IMR-90 (cell line): ENCODE measurements at regions not wholly inside any gene's neighbourhood (a gene's known extent, or its start where the extent isn't known, plus 50 kb on each side); places are given as distances from the start of the nearest gene placed in this dataset.
"Not testable (repeated sequence)": the region's sequence is repeated elsewhere in the genome, so short reads cannot be mapped to it uniquely, and the experiment has no call there.

Experiments used
- ATAC-seq: fragments of 200-7000 bp; cut with Tn5 transposase; 2 replicates; pipeline ENCODE4 v1.9.1; 2020; ENCODE audit warnings: low read depth, mild to moderate bottlenecking, moderate library complexity
- BruUV-seq: library from RNA; stranded (reverse); fragments of 400-500 nt; replicated peaks from 2 replicates; lab custom pipeline; 2021; lab: Mats Ljungman, UMichigan
- CTCF ChIA-PET: fragments of 300-600 bp; formaldehyde crosslinking; extraction: SDS; loops from one replicate; lab custom pipeline; 2021; ENCODE audit warnings: antibody characterized with exemption; lab: Yijun Ruan, JAX
- POLR2A ChIA-PET: fragments of 300-600 bp; sonication (Branson Sonifier 250); formaldehyde crosslinking; loops from one replicate; lab custom pipeline; 2022; ENCODE audit warnings: antibody characterized with exemption; ENCODE audit not compliant: unreplicated experiment; lab: Charles Lee
- DNase-seq: peaks from one replicate; pipeline ENCODE4 v3.0.0; 2013
- H2AFZ ChIP-seq: replicated peaks from 2 replicates; pipeline ENCODE3; 2013; ENCODE audit warnings: low read length, mild to moderate bottlenecking; ENCODE audit not compliant: poor library complexity
- H2AK5ac ChIP-seq: 2 replicates; pipeline ENCODE4 v1.6.1; 2013; ENCODE audit warnings: low read depth, low read length, inconsistent platforms
- H2AK9ac ChIP-seq: replicated peaks from 2 replicates; pipeline ENCODE3; 2013; ENCODE audit warnings: mild to moderate bottlenecking, low read depth, low read length, moderate library complexity; ENCODE audit not compliant: poor library complexity
- H2BK120ac ChIP-seq: 2 replicates; pipeline ENCODE4 v1.6.1; 2013; ENCODE audit warnings: low read depth, low read length, inconsistent platforms
- H2BK15ac ChIP-seq: 3 replicates; pipeline ENCODE4 v1.6.1; 2013; ENCODE audit warnings: low read depth, low read length, inconsistent platforms
- H2BK20ac ChIP-seq: 2 replicates; pipeline ENCODE4 v1.6.1; 2013; ENCODE audit warnings: low read depth, mild to moderate bottlenecking, inconsistent platforms, low read length, moderate library complexity
- H2BK5ac ChIP-seq: 2 replicates; pipeline ENCODE4 v1.6.1; 2013; ENCODE audit warnings: mild to moderate bottlenecking, low read depth, low read length, inconsistent platforms; ENCODE audit not compliant: poor library complexity, severe bottlenecking
- H3K14ac ChIP-seq: replicated peaks from 2 replicates; pipeline ENCODE4 v1.6.1; 2013; ENCODE audit warnings: low read depth, low read length, inconsistent platforms
- H3K18ac ChIP-seq: 2 replicates; pipeline ENCODE4 v1.6.1; 2013; ENCODE audit warnings: low read depth, low read length, control low read depth
- H3K23ac ChIP-seq: 2 replicates; pipeline ENCODE4 v1.6.1; 2013; ENCODE audit warnings: low read depth, low read length, inconsistent platforms
- H3K27ac ChIP-seq: 2 replicates; pipeline ENCODE4 v1.5.1; 2013; ENCODE audit warnings: mild to moderate bottlenecking, control low read depth, low read length; ENCODE audit not compliant: insufficient read depth
- H3K27me3 ChIP-seq: 2 replicates; pipeline ENCODE4 v1.6.1; 2013; ENCODE audit warnings: low read length; ENCODE audit not compliant: control insufficient read depth, insufficient read depth
- H3K36me3 ChIP-seq: 2 replicates; pipeline ENCODE4 v1.6.1; 2013; ENCODE audit warnings: low read length, mixed read lengths; ENCODE audit not compliant: control insufficient read depth, insufficient read depth
- H3K4ac ChIP-seq: 2 replicates; pipeline ENCODE4 v1.6.1; 2013; ENCODE audit warnings: low read depth, low read length, inconsistent platforms
- H3K4me1 ChIP-seq: 2 replicates; pipeline ENCODE4 v1.6.1; 2013; ENCODE audit warnings: low read length, mixed read lengths; ENCODE audit not compliant: control insufficient read depth, insufficient read depth
- H3K4me2 ChIP-seq: 2 replicates; pipeline ENCODE4 v1.6.1; 2013; ENCODE audit warnings: low read depth, mild to moderate bottlenecking, control low read depth, low read length, moderate library complexity
- H3K4me3 ChIP-seq: 2 replicates; pipeline ENCODE4 v1.5.1; 2013; ENCODE audit warnings: low read depth, mild to moderate bottlenecking, control low read depth, low read length, moderate library complexity; ENCODE audit not compliant: insufficient read depth
- H3K56ac ChIP-seq: 2 replicates; pipeline ENCODE4 v1.6.1; 2013; ENCODE audit warnings: low read length, inconsistent platforms; ENCODE audit not compliant: insufficient read depth; ENCODE audit errors: extremely low read depth
- H3K79me1 ChIP-seq, 2 experiments: 2 replicates each; pipeline ENCODE4 v1.6.1; 2013; ENCODE audit warnings: low read length in 2 of 2, inconsistent platforms in 1 of 2, low read depth in 1 of 2
- H3K9ac ChIP-seq: 2 replicates; pipeline ENCODE4 v1.6.1; 2013; ENCODE audit warnings: low read depth, low read length, control low read depth
- H3K9me1 ChIP-seq: 2 replicates; pipeline ENCODE4 v1.6.1; 2013; ENCODE audit warnings: low read length, inconsistent platforms; ENCODE audit not compliant: insufficient read depth
- H3K9me3 ChIP-seq: 2 replicates; pipeline ENCODE4 v1.6.1; 2013; ENCODE audit warnings: low read length; ENCODE audit not compliant: control insufficient read depth, insufficient read depth
- H4K20me1 ChIP-seq: 2 replicates; pipeline ENCODE4 v1.6.1; 2013; ENCODE audit warnings: low read length, inconsistent platforms; ENCODE audit not compliant: insufficient read depth
- H4K5ac ChIP-seq: 2 replicates; pipeline ENCODE4 v1.6.1; 2013; ENCODE audit warnings: mild to moderate bottlenecking, low read depth, low read length, control low read depth
- H4K8ac ChIP-seq, 2 experiments: 2 replicates each; pipeline ENCODE4 v1.6.1; 2013; ENCODE audit warnings: low read depth in 2 of 2, low read length in 2 of 2, control low read depth in 1 of 2, inconsistent platforms in 1 of 2
- H4K91ac ChIP-seq: 2 replicates; pipeline ENCODE4 v1.6.1; 2013; ENCODE audit warnings: low read depth, low read length, inconsistent platforms; ENCODE audit not compliant: insufficient read depth
- WGBS, 2 experiments: methylation state at CpG; one replicate each; pipeline versions ENCODE4 v1.1.5 to v1.1.7; 2013; ENCODE audit warnings: missing lambda C conversion rate in 2 of 2; ENCODE audit not compliant: insufficient read length in 1 of 2; ENCODE audit errors: extremely low coverage in 2 of 2; 5-methylcytosine and 5-hydroxymethylcytosine counted together
- dilution Hi-C: fragments of 300-500 bp; cut with HindIII; formaldehyde crosslinking; loops from one replicate; pipeline ENCODE4 v1.14.3; 2018; ENCODE audit warnings: low sequenced_read_pairs; ENCODE audit not compliant: unreplicated experiment
- in situ Hi-C: fragments of 300-500 bp; cut with MboI; formaldehyde crosslinking; loops from 3 replicates; pipeline ENCODE4 v1.14.3; 2019; ENCODE audit warnings: low sequenced_read_pairs, inconsistent platforms, mixed read lengths
- intact Hi-C: fragments of 100-400 bp; cut with micrococcal nuclease; formaldehyde crosslinking; loops from 2 replicates; pipeline ENCODE4 v1.10.0; 2022

- in situ Hi-C loops, H3K9ac ChIP-seq, H3K23ac ChIP-seq, H3K36me3 ChIP-seq, BruUV-seq, H3K4me2 ChIP-seq, H4K20me1 ChIP-seq, H2BK5ac ChIP-seq, H2AK5ac ChIP-seq, POLR2A ChIA-PET, H3K4ac ChIP-seq, H2BK120ac ChIP-seq, H3K27ac ChIP-seq, H4K5ac ChIP-seq, ATAC-seq, H4K8ac ChIP-seq, dilution Hi-C loops, H3K27me3 ChIP-seq, H2AK9ac ChIP-seq, intact Hi-C loops, H3K9me1 ChIP-seq, H3K9me3 ChIP-seq, H3K56ac ChIP-seq, H3K18ac ChIP-seq, H2BK15ac ChIP-seq, H3K79me1 ChIP-seq, H2BK20ac ChIP-seq, H3K4me3 ChIP-seq, H4K91ac ChIP-seq, H3K4me1 ChIP-seq, H2AFZ ChIP-seq, DNase-seq, H3K14ac ChIP-seq: not testable (repeated sequence)
- CTCF ChIA-PET, result interaction anchor here (1.0 kb wide), 1 partner anchor 17 kb away, joined by 5 read pairs; no protein-coding TSS in a partner anchor
- WGBS, 2 experiments, result no CpG with 5 or more reads among the region's 6 CpGs
Measured at GRCh38 chr10:94257407-94257806, 105.3 kb downstream of the NOC3L start.
